ENCODE measurements at regions not wholly inside any gene's neighbourhood (a gene's known extent, or its start where the extent isn't known, plus 50 kb on each side); places are given as distances from the start of the nearest gene placed in this dataset.

DNA sequence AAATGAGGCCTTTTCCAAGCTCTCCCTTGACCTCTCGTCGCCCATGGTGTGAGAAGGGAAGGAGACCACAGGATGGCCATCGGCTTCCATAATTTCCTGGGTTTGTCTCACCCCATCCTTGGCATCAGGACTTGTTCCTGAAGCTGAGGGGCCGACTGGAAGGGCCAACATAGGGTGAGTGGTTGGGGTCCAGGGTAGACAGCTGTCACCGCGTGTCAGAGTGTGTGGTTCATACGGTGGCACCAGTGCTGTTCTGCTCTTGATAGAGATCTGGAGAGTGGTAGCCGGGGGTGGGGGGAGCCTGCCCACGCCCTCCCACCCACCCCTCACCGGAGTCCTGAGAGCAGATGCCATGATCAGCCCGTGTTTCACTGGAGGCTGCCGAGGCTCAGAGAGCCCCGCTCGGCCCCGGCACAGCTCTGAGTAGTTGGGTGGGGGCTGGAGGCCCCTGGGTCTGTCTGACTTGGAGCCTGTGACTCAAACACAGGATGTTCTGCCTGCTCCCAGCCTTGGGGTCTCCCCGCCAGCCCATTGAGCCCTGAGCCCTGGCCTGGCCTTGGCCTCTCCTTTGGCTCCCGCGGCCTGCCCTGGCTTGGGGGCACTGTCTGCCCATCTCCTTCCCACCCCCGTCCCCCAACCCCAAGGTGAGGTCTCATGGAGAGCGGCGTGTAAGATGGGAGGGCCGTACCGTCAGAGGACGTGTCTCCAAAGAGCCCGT, 53.1 kb upstream of the IER5L start:
- 91% methylated on average over 21 of the region's 25 CpGs for WGBS (ENCODE audit: insufficient coverage)
- Histone ChIP-seq H3K4me3 (ENCODE audit: low read length) (no peak overlapping the region), H3K36me3 (ENCODE audit: control insufficient read depth, insufficient read depth, low read length) (no peaks in the 10 kb centered on the region), H3K9me3 (ENCODE audit: control insufficient read depth, insufficient read depth, low read length) (peaks cover 4% of the 10 kb centered on the region), H3K27me3 (ENCODE audit: control insufficient read depth, insufficient read depth, low read length) (no peaks in the 10 kb centered on the region), H3K27ac (ENCODE audit: low read length) (no peak overlapping the region), H3K4me1 (ENCODE audit: control insufficient read depth, insufficient read depth, low read length) (peaks cover 22% of the 10 kb centered on the region)
- no peaks in the 10 kb centered on the region for H3K27me3 Mint-ChIP-seq (ENCODE audit: low read depth in 2 of 2)
- TF ChIP-seq CTCF (IDR thresholded peaks at IDR 0.05): no peak
- H3K27ac Mint-ChIP-seq: no peak overlapping the region
- H3K4me3 Mint-ChIP-seq: no peak overlapping the region
- no peaks in the 10 kb centered on the region for H3K36me3 Mint-ChIP-seq
- H3K4me1 Mint-ChIP-seq: peaks cover 10 to 35% of the 10 kb centered on the region in 2 donors
- ATAC-seq (no peak), DNase-seq (no peak)
- peaks cover 4 to 8% of the 10 kb centered on the region in 2 donors for H3K9me3 Mint-ChIP-seq
- intact Hi-C loops (cut with micrococcal nuclease): no loop called here

DNA sequence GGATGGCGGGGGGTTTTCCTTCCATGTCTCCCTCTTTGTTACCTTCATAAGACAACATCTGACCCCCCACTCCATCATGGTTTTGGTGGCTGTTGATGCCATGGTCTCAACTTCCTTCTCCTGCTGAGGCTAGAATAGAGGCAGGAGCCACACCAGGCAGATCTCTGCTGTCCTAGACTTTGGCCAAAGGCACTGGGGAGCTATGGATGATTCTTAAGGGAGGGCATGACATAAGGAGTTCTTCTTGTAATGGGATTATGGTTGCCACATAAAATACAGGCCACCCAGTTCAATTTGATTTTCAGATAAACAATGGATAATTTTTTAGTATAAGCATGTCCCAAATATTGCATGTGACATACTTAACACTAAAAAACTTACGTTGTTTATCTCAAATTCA, 52.2 kb upstream of the IER5L start:
- Mint-ChIP-seq H3K36me3 (no peaks in the 10 kb centered on the region), H3K27me3 (ENCODE audit: low read depth in 2 of 2) (no peaks in the 10 kb centered on the region), H3K4me3 (no peak overlapping the region), H3K27ac (no peak overlapping the region), H3K9me3 (peaks cover 4 to 8% of the 10 kb centered on the region in 2 donors), H3K4me1 (peaks cover 9 to 35% of the 10 kb centered on the region in 2 donors)
- no peak for TF ChIP-seq CTCF (IDR thresholded peaks at IDR 0.05)
- no CpG with 5 or more reads among the region's 2 CpGs for WGBS (ENCODE audit: insufficient coverage)
- H3K4me1 ChIP-seq (ENCODE audit: control insufficient read depth, insufficient read depth, low read length): peaks cover 22% of the 10 kb centered on the region
- intact Hi-C loops (cut with micrococcal nuclease): no loop called here
- H3K27me3 ChIP-seq (ENCODE audit: control insufficient read depth, insufficient read depth, low read length): no peaks in the 10 kb centered on the region
- H3K36me3 ChIP-seq (ENCODE audit: control insufficient read depth, insufficient read depth, low read length): no peaks in the 10 kb centered on the region
- H3K27ac ChIP-seq (ENCODE audit: low read length): no peak overlapping the region
- no peak for DNase-seq
- no peak overlapping the region for H3K4me3 ChIP-seq (ENCODE audit: low read length)
- no peak for ATAC-seq
- H3K9me3 ChIP-seq (ENCODE audit: control insufficient read depth, insufficient read depth, low read length): peaks cover 4% of the 10 kb centered on the region

All from natural killer cell (primary cell).